Panc1 (cell line): ENCODE measurements at regions not wholly inside any gene's neighbourhood (a gene's known extent, or its start where the extent isn't known, plus 50 kb on each side); places are given as distances from the start of the nearest gene placed in this dataset.

Source experiments
- ATAC-seq: fragments of 200-7000 bp; cut with Tn5 transposase; 2 replicates; pipeline ENCODE4 v1.9.1; 2020; ENCODE audit warnings: mild to moderate bottlenecking, moderate library complexity
- BruUV-seq: library from RNA; stranded (reverse); fragments of 400-500 nt; replicated peaks from 2 replicates; lab custom pipeline; 2021; lab: Mats Ljungman, UMichigan
- CTCF ChIA-PET: fragments of 300-600 bp; sonication (Branson Sonifier 250); formaldehyde crosslinking; loops from one replicate; lab custom pipeline; 2022; ENCODE audit warnings: antibody characterized with exemption; lab: Charles Lee
- POLR2A ChIA-PET: fragments of 300-600 bp; sonication (Branson Sonifier 250); formaldehyde crosslinking; loops from one replicate; lab custom pipeline; 2022; ENCODE audit warnings: antibody characterized with exemption; lab: Charles Lee
- DNase-seq: peaks from one replicate; pipeline ENCODE4 v3.0.0-alpha.2; 2010; ENCODE audit warnings: low read depth, low spot score
- H3K27ac ChIP-seq: 2 replicates; pipeline ENCODE4 v1.5.1; 2011; ENCODE audit warnings: mild to moderate bottlenecking, low read length, inconsistent platforms
- H3K27me3 ChIP-seq: fragments of 200-500 bp; sonication (Bioruptor generic); 2 replicates; pipeline ENCODE4 v1.6.0; 2014; ENCODE audit warnings: low read length, inconsistent platforms; ENCODE audit not compliant: control insufficient read depth, insufficient read depth
- H3K36me3 ChIP-seq: fragments of 200-500 bp; sonication (Bioruptor generic); 2 replicates; pipeline ENCODE4 v1.5.1; 2014; ENCODE audit warnings: inconsistent platforms, mild to moderate bottlenecking, low read length, moderate library complexity; ENCODE audit not compliant: control insufficient read depth, insufficient read depth
- H3K4me1 ChIP-seq: 2 replicates; pipeline ENCODE4 v1.5.1; 2011; ENCODE audit warnings: inconsistent platforms, mild to moderate bottlenecking, low read length, moderate library complexity; ENCODE audit not compliant: control insufficient read depth, insufficient read depth
- H3K4me3 ChIP-seq, 2 experiments: 2 replicates each; pipeline ENCODE4 v1.5.1; 2011 to 2012; ENCODE audit warnings: low read depth in 2 of 2, low read length in 2 of 2, mild to moderate bottlenecking in 2 of 2, inconsistent platforms in 1 of 2, moderate library complexity in 1 of 2
- H3K9me3 ChIP-seq: fragments of 200-500 bp; sonication (Bioruptor generic); 2 replicates; pipeline ENCODE4 v1.5.1; 2014; ENCODE audit warnings: low read depth, mild to moderate bottlenecking, inconsistent platforms, low read length, moderate library complexity; ENCODE audit not compliant: control insufficient read depth, insufficient read depth
- POLR2AphosphoS5 ChIP-seq: IDR thresholded peaks from 2 replicates; pipeline ENCODE4 v1.6.1; 2012; ENCODE audit warnings: mild to moderate bottlenecking, low read depth, low read length, moderate library complexity
- SIN3A ChIP-seq: IDR thresholded peaks from 2 replicates; pipeline ENCODE4 v1.6.1; 2012; ENCODE audit warnings: low read depth, mild to moderate bottlenecking, low read length, moderate library complexity, borderline replicate concordance; ENCODE audit not compliant: insufficient read depth
- TCF7L2 ChIP-seq: IDR thresholded peaks from 2 replicates; pipeline ENCODE4 v1.6.1; 2011; ENCODE audit warnings: mild to moderate bottlenecking, low read depth, low read length, inconsistent platforms
- in situ Hi-C: cut with HindIII; loops from 2 replicates; pipeline ENCODE4 v1.10.0; 2016; ENCODE audit warnings: low sequenced_read_pairs, low pct_unique_long_range_greater_than_20kb
- intact Hi-C: fragments of 100-400 bp; cut with micrococcal nuclease; formaldehyde crosslinking; loops from one replicate; pipeline ENCODE4 v1.10.0; 2022; ENCODE audit not compliant: unreplicated experiment
- TF ChIP-seq, protein P1 (sequence below): fragments of 450-650 bp; IDR thresholded peaks from 2 replicates; pipeline ENCODE4 v1.5.1; 2017; ENCODE audit warnings: mild to moderate bottlenecking
- TF ChIP-seq, protein P2 (sequence below), 2 experiments: IDR thresholded peaks; 2 replicates each; pipeline ENCODE4 v1.6.1; 2011 to 2012; ENCODE audit warnings: low read depth in 2 of 2, control low read depth in 1 of 2, low read length in 1 of 2, mild to moderate bottlenecking in 1 of 2, moderate library complexity in 1 of 2; ENCODE audit not compliant: insufficient read depth in 1 of 2

DNA sequence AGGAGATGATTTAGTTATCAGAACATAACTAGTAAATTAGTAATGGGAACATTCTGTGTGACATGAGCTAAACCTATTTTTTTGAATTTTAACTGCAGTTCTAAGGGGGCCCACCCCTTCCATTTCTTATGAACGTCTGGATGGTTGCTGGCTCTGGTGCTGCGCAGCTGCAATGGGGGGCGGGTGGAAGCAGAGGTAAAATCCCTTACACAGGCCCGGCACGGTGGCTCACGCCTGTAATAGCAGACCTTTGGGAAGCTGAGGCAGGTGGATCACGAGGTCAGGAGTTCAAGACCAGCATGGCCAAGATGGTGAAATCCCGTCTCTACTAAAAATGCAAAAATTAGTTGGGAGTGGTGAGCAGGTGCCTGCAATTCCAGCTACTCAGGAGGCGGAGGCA is 151.5 kb downstream of the GALR1 start:
- H3K36me3 ChIP-seq, result no peaks in the 10 kb centered on the region
- ATAC-seq, result no peak
- in situ Hi-C loops, result no loop called here
- CTCF ChIA-PET, result no interaction called here
- intact Hi-C loops, result no loop called here
- no peak for DNase-seq
- BruUV-seq, result no TSS peak
- no peaks in the 10 kb centered on the region for H3K4me1 ChIP-seq
- no peak overlapping the region for H3K27ac ChIP-seq
- no peak for TF ChIP-seq SIN3A
- no peak for TF ChIP-seq TCF7L2
- no peak for TF ChIP-seq POLR2AphosphoS5
- TF ChIP-seq, protein P1, sequence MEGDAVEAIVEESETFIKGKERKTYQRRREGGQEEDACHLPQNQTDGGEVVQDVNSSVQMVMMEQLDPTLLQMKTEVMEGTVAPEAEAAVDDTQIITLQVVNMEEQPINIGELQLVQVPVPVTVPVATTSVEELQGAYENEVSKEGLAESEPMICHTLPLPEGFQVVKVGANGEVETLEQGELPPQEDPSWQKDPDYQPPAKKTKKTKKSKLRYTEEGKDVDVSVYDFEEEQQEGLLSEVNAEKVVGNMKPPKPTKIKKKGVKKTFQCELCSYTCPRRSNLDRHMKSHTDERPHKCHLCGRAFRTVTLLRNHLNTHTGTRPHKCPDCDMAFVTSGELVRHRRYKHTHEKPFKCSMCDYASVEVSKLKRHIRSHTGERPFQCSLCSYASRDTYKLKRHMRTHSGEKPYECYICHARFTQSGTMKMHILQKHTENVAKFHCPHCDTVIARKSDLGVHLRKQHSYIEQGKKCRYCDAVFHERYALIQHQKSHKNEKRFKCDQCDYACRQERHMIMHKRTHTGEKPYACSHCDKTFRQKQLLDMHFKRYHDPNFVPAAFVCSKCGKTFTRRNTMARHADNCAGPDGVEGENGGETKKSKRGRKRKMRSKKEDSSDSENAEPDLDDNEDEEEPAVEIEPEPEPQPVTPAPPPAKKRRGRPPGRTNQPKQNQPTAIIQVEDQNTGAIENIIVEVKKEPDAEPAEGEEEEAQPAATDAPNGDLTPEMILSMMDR, result no peak
- TF ChIP-seq, protein P2, sequence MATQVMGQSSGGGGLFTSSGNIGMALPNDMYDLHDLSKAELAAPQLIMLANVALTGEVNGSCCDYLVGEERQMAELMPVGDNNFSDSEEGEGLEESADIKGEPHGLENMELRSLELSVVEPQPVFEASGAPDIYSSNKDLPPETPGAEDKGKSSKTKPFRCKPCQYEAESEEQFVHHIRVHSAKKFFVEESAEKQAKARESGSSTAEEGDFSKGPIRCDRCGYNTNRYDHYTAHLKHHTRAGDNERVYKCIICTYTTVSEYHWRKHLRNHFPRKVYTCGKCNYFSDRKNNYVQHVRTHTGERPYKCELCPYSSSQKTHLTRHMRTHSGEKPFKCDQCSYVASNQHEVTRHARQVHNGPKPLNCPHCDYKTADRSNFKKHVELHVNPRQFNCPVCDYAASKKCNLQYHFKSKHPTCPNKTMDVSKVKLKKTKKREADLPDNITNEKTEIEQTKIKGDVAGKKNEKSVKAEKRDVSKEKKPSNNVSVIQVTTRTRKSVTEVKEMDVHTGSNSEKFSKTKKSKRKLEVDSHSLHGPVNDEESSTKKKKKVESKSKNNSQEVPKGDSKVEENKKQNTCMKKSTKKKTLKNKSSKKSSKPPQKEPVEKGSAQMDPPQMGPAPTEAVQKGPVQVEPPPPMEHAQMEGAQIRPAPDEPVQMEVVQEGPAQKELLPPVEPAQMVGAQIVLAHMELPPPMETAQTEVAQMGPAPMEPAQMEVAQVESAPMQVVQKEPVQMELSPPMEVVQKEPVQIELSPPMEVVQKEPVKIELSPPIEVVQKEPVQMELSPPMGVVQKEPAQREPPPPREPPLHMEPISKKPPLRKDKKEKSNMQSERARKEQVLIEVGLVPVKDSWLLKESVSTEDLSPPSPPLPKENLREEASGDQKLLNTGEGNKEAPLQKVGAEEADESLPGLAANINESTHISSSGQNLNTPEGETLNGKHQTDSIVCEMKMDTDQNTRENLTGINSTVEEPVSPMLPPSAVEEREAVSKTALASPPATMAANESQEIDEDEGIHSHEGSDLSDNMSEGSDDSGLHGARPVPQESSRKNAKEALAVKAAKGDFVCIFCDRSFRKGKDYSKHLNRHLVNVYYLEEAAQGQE (IDR thresholded peaks at IDR 0.05; ENCODE audit: insufficient read depth in 1 of 2, low read depth in 2 of 2, low read length in 1 of 2), result no peak
- POLR2A ChIA-PET, result no interaction called here
- no peaks in the 10 kb centered on the region for H3K27me3 ChIP-seq
- H3K4me3 ChIP-seq, result no peak overlapping the region
- H3K9me3 ChIP-seq, result no peaks in the 10 kb centered on the region

DNA sequence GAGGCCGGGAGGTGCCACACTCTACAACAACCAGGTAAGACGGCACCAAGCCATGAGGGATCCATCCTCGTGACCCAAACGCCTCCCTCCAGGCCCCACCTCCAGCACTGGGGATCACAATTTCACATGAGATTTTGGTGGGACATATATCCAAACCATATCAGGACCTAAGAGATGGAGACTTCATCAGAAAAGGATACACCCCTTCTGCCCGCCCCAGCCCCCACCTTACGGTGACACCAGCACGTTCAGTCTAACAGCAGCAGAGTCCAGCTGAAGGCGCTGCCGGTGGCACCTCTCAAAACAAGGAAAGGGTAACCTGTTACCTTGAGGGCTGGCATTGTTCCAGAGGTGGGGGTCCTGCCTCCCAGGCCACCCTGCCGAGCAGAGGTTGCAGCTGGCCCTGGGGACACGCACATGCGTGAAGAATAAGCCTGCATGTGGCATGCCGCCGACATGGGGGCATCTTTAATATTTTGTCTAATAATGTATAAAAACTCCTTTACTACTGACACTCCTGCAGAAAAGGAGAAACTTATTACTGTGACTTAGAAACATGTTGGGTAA is 154.4 kb downstream of the GALR1 start:
- ChIA-PET POLR2A (interaction anchor here (0.6 kb wide), 1 partner anchor 42 kb away, joined by 3 read pairs; no protein-coding TSS in a partner anchor), CTCF (no interaction called here)
- no peak overlapping the region for H3K27ac ChIP-seq
- no peaks in the 10 kb centered on the region for H3K4me1 ChIP-seq
- no peaks in the 10 kb centered on the region for H3K36me3 ChIP-seq
- intact Hi-C loops, result no loop called here
- ATAC-seq (no peak), DNase-seq (no peak)
- no peak overlapping the region for H3K4me3 ChIP-seq
- BruUV-seq, result no TSS peak
- in situ Hi-C loops, result no loop called here
- no peaks in the 10 kb centered on the region for H3K9me3 ChIP-seq
- TF ChIP-seq SIN3A (no peak), POLR2AphosphoS5 (no peak), TCF7L2 (no peak)
- TF ChIP-seq, protein P1, result no peak
- TF ChIP-seq, protein P2 (IDR thresholded peaks at IDR 0.05; ENCODE audit: insufficient read depth in 1 of 2, low read depth in 2 of 2, low read length in 1 of 2), result no peak
- no peaks in the 10 kb centered on the region for H3K27me3 ChIP-seq
